Skeletal muscle cell (primary cell): ENCODE measurements at regions not wholly inside any gene's neighbourhood (a gene's known extent, or its start where the extent isn't known, plus 50 kb on each side); places are given as distances from the start of the nearest gene placed in this dataset.

Source experiments
- DNase-seq: peaks from one replicate; pipeline ENCODE4 v3.0.0-alpha.2; 2010; ENCODE audit warnings: low read depth
- H3K4me3 ChIP-seq: 2 replicates; pipeline ENCODE4 v1.5.1; 2011; ENCODE audit warnings: low read depth, mild to moderate bottlenecking, control low read depth, low read length, moderate library complexity

DNA sequence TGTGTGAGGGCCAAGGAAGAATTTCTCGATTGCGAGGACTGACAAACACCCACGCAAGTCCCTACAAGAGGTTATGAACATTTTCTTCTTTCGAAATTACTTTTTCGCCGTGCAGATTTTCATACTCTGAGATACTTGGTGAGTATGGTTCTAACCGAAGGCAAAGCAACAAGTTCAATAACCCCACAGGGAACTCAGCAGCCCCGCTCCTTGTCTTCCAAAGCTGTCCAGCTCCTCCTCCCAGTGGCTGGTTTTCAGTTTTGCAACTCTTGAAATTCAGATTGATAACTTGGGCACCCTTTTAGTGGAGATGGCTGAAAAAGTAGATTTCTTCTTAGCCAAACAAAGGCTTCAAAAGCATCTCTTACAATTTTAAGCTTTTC, 154.4 kb downstream of the SETD4 start:
- DNase-seq: no peak
- no peak overlapping the region for H3K4me3 ChIP-seq

DNA sequence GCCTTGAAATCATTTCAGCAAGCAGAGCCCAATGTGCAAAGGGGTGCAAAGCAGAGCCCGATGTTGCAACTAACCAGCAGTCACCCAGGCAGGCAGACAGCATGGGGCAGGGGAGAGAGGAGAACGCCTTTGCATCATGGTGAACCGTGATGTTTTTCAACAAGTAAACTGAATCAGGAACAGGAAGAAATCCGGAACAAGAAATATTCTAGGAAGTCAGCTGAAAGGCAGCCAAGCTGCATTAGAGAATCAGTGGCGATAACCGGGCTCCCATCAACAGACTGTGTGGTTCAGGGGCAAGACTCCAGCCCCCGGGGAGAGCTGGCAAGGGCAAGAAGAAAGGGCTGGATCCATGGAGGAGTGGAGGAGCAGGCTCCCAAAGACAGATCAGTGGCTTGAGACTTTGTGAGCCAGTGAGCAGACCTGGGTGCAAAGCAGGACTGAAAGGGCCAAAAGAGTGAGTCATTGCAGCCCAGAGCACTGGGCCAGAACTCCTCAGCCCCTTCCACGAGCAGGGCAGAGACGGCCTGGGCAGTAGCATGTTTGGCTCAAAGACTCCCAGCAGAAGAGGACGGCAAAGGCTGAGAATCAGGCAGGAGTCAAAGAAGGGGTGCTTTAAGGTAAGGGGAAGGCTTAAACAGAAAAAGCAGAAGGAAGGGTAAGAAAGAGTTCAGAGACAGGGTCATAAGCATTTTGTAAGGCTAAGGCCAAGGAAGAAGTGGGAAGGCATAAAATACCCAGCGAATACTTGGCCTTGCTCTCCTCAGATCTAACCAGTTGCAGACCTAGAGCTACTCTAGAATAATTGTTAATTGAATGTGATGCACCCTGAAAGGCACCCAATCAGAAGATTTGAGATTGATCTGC, 155.0 kb downstream of the SETD4 start:
- H3K4me3 ChIP-seq: no peak overlapping the region
- no peak for DNase-seq

DNA sequence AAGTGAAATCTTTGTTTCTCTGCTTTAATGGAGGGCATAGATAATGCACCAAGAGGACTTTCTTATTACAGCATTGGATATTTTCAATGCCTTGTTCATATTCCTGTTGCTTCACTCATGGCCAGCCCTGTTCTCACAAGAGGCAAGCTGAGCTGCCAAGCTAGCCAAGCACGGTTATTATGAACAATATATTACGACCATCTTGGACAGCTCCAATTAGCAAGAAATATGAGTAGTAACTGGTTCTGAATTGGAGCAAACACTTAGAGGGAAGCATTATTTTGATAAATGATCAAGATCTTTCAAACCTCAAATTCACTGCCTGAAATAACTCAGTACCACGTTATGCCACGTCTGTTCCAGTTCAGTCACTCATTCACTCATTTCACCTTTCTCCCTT, 159.8 kb downstream of the SETD4 start:
- no peak for DNase-seq
- no peak overlapping the region for H3K4me3 ChIP-seq

DNA sequence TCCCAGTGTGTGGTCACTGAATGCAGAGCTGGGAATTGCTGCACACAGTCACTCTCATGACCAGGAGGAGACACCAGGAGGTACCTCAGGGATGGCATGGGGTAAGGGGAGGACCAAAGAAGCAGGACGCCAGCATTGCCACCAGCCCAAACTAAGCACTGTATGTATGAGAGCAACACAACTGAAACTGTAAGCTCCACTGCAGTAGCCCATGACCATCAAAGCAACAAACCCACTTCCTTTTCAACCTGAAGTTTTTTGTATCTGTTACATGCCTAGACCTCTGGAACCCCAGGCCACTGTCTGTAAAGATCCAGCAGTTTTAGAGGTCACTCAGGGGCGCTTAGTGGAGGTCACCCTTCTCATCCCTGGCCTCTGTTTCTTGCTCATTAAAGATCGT, 164.3 kb downstream of the SETD4 start:
- DNase-seq: no peak
- H3K4me3 ChIP-seq: no peak overlapping the region

DNA sequence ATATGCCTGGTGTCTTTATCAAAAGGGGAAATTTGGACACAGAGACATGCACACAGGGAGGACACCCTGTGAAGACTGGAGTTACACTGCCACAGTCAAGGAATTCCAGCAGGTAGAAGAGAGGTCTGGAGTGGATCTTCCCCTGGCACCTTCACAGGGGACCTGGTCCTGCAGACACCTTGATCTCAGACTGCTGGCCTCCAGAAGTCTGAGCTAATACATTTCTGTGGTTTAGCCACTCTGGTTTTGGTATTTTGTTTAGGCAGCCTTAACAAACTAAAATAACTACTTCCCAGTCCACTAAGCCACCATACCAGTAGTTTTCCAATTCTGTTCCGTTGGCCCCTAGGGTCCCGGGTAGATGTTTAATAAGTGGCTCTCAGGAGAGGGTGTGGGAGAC, 164.7 kb downstream of the SETD4 start:
- no peak overlapping the region for H3K4me3 ChIP-seq
- DNase-seq: no peak

DNA sequence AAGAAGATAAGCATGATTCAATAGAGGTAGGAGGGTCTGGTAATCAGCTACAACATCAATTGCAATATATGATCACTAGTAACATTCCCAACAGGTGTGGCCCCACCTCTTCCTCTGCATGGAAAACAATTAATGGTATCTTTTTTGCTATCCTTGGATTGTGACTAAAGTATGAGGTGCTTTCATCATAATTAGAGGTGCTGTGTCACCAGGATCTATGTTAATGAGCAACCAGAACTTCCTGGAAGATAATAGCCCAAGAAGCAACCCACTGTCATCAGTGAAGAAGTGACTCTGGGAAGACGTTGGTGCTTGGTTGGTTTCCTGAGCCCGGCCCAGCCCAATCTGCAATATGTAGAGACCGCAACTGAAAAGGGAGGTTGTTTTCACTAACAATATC, 167.2 kb downstream of the SETD4 start:
- no peak overlapping the region for H3K4me3 ChIP-seq
- DNase-seq: no peak

DNA sequence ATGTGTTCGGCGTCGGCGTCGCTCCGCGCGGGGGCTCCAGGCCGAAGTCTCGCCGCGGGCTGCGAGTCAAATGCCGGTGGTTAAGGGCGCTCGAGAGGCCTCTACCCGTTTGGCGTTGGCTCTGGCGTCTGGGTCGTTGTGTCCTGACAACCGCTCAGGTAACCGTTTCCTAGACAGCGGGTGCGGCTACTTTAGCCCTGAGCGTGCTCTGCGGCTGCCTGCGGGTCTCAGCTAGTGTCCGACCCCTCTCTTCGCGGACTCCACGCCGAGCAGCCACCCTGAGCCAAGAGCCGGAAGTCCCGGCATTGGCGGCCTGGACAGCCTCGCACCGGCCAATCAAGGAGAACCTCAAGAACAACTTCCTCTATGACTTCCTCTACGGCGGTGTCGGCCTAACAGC, 173.4 kb downstream of the SETD4 start:
- H3K4me3 ChIP-seq: no peak overlapping the region
- no peak for DNase-seq

DNA sequence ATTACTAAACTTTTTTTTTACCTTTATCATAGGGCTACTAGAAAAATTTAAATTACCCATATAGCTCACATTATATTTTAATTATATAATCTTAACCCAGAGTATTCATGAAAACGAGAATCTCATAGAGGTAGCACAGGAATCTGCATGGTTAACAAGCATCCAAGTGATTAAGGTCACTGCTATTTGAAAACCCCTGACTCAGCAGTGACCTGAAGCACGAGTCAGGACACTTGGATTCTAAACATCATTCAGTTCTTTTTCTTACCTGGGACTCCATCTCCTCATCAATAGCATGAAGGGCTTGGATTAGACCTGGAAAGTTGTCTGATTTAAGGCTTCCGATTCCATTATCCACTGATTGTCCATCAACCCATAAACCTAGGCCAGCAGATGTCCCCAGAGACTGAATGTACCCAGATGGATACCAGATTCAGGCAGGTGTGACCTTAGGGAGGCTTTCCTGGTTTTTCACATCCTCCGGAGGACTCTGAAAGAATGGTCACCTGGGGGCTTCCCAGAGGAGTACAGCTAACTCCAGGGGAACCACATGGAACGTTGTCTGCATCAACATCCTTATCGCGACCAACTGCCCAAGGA, 174.3 kb downstream of the SETD4 start:
- no peak overlapping the region for H3K4me3 ChIP-seq
- DNase-seq: no peak

DNA sequence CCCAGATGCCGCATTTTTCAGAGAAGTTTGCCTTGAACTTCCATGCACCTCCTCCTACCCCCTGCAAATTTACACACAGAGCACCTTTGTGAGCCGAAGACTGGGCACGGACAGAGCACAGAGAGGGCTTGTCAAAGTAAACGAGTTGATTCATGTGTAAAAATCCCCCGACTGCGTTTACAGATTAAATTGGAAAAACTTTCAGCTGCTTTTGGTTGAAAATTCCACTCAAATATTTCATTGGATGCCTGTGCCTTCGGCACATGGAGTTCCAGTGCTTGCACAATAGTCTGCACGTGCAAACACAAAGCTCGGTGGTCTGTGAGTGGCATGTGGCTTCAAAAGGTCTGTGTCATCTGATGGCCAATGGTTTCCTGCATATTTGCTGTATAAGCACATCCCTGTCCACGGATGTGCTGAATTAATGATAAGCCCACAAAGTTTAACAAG, 177.5 kb downstream of the SETD4 start:
- DNase-seq: no peak
- H3K4me3 ChIP-seq: no peak overlapping the region

DNA sequence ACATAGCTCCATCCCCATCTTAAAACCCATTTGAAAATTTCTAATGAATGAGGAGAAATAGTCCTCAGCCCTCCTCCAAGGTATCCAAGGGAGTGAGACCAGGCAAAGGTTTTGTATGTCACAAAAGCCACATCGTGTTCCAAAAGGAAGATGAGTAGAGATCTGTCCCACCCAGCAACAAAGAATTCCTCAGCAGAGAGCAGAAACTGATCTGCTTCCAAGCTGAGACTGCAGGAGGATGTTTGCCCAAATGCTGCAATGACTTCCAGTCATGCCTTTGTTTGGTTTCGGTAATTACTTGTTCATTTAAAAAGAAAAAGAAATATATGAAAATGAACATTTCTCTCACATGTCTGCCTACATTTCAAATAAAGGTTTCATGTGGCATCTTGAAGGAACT, 186.9 kb downstream of the SETD4 start:
- no peak for DNase-seq
- no peak overlapping the region for H3K4me3 ChIP-seq

DNA sequence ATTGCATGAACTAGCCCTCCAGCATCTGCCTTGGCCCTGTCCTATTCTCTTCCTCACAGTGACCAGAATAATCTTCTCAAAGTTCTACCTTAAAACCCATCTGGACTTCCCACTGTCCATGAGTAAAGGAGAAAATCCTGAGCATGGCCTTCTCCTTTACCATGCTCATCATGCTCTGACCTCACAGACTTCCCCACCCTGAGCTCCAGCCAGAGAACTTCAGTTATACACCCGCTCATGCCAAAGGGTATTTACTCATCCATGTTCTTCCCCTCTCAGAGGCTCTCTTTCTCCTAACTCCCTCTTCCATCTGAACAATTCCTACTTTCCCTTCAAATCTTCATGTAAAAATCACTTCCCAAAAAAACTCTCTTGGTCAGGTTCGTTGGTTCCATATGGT, 188.4 kb downstream of the SETD4 start:
- no peak for DNase-seq
- no peak overlapping the region for H3K4me3 ChIP-seq

DNA sequence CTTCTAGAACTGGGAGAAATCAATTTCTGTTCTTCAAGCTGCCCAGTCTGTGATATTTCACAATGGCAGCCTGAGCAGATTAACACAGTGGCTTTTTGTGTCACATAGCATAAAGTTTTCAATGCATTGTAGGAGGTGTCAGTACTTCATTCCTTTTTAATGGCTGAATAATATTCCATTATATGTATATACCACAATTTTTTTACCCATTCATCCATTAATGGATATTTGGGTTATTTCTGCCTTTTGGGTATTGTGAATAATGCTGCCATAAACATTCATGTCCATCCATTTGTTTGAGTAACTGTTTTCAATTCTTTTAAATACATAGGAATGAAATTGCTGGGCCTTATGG, 191.5 kb downstream of the SETD4 start:
- no peak overlapping the region for H3K4me3 ChIP-seq
- no peak for DNase-seq

DNA sequence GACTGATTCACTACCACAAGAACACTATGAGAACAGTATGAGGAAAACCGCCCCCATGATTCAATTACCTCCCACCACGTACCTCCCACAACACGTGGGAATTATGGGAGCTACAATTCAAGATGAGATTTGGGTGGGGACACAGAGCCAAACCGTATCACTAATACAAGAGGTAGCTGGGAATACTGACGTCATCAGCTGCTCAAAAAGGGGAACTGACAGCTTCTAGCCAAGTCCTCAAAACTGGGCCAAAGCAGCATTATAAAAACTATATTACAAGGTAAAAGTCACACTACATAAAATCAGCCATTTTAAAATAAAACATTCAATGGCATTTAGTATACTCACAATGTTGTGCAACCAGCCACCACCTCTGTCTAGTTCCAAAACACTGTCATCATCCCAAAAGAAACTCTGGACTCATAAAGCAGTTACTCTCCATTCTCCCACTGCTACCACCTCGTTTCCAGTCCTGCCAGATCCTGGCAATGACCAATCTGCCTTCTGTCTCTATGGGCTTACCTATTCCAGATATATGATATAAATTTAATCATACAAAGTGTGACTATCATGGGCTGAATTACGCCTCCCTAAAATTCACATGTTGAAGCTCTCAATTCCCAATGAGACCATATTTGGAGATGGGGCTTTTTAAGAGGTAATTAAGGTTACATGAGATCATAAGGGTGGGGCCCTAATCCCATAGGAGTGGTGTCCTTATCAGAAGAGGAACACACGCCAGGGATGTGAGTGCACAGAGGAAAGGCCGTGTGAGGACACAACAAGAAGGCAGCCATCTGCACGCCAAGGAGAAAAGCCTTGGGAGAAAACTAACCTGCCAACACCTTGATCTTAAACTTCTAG, 192.1 kb downstream of the SETD4 start:
- H3K4me3 ChIP-seq: no peak overlapping the region
- no peak for DNase-seq

DNA sequence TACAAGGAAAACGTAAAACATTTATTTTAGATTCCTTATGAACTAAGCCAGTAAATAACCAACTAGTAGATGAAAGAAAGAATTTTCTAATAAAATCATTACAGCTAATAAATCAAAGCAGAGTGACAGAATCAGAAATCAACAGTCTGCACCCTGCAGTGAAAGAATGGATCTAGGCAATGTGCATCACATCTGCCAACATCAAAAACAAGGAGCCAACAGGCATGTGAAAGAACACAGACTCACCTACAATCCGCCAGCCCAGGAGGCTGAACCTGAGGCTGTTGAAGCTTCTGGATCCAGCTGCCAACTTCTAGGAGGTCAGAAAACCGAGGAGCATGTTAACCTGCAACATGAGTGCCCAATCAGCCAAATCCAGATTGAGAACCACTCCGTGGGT, 196.3 kb downstream of the SETD4 start:
- H3K4me3 ChIP-seq: no peak overlapping the region
- no peak for DNase-seq

DNA sequence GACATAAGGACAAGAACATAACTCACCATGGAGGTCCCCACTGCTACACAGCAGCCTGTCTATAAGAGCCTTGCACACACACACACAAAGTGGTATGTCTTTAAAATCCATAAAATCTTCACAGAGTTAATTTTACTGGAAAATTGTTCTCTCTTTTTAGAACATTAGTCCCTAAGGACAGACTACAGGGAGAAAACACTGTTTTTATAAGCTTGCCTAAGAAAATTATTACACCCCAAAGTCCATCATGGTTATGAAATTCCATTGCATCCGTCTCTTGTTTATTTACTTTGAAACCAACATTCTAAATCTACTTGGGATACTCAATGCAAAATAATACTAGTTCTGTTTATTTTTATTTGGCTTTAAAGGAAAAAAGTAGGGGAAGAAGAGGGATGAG, 197.4 kb downstream of the SETD4 start:
- DNase-seq: no peak
- H3K4me3 ChIP-seq: no peak overlapping the region

DNA sequence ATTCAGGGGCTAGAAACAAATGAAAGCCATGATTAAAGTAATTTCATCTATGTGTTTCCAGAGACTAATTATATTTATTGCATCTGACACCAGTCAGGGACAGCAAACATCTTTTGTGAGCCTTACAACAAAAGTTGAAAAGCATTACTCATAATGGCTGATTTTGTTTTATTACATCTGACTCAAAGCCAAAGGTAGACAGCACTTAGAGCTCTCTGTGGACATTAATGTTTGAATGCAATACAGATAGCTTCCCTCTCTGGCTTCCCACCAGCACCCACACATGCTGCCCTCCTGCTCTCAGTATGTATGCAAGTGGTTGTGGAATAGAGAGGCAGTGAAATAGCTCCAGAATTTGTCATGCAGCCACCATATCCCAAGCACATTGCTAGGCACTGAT, 198.7 kb downstream of the SETD4 start:
- no peak overlapping the region for H3K4me3 ChIP-seq
- DNase-seq: peak; percentile 47

DNA sequence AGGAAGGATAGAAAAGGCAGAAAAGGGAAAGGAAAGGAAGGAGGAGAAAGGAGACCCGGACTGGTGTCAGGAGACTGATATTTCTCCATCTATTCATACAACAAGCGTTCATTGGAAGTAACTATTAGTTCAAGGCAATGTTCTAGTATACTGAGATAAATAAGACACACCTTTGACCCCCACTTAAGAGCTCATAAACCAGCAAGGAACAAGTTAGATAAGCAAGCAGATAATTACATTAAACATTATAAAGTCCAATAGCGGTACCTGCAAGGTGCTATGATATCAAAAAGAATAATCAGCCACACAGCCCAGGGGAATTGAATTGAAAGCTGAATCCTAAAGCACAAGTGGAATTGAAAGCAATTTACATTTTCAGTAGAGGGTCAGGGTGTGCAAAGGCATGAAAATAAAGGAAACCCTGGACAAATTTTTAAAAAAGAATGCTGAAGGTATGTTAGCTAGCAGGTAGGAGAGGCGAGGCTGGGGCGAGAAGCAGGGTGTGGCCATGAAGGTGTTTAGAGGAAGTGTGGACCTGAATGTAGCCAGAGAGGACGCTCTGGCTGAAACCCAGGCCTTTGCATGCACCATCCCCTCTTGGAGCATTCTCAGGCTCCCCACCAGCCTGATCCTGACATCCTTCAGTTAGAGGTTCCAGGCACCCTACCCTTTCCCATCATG, 200.0 kb downstream of the SETD4 start:
- DNase-seq: no peak
- H3K4me3 ChIP-seq: no peak overlapping the region

DNA sequence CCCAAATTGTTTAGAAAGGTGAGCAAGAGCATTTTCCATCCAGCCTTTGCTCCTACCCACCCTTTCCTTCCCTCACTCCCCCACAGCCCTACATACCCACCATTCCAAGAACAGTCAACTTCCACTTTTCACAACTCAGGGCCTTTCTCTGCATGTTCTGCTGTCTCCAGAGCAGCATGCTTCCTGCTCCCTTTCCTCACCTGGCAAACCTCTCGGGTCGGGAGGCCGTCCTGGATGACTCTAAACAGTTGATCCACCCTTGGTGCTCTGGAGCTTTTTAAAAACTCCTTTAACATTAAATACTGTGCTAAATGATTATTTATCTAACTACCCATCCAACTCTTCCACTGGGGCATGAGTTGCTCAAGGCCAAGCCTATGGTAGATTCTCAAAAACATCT, 200.6 kb downstream of the SETD4 start:
- no peak for DNase-seq
- H3K4me3 ChIP-seq: no peak overlapping the region

DNA sequence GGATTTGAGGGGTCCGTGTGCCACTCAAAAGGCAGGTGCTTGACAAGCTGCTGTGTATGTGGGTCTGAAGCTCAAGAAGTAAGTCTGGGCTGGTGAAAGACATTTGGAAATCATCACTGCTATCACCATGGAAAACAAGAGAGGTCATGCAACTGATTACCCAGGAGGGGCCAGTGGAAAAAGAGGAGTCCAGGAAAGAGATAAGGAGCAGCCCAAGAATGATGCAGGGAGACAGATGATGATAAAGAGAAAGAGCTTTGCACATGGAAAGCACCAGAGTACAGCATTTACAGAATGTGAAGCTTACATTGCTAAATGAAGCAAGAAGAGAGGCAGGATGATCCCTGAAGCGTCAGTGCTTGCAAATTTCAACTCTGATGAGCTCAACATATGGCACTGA, 203.2 kb downstream of the SETD4 start:
- DNase-seq: no peak
- H3K4me3 ChIP-seq: no peak overlapping the region

DNA sequence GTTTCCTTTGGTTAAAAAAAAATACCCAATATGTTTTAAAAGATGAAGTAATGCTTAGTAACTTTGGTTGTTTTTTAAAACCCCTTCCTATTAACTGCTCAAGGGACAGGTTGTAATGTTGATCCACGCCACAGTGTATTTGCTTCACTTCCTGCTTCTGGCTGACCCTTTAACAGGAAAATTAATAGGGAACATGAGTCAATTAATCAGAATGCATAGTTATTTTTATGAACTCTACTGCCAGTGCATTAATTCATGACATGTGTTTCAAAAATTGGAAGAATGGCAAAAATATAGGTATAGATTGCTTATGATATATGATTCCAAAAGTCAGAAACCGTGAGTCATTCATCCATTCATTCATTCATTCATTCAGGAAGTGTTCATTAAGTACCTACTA, 204.8 kb downstream of the SETD4 start:
- DNase-seq: no peak
- H3K4me3 ChIP-seq: no peak overlapping the region
